ENCODE measurements at regions not wholly inside any gene's neighbourhood (a gene's known extent, or its start where the extent isn't known, plus 50 kb on each side); places are given as distances from the start of the nearest gene placed in this dataset.
"Not testable (repeated sequence)": the region's sequence is repeated elsewhere in the genome, so short reads cannot be mapped to it uniquely, and the experiment has no call there.

DNA sequence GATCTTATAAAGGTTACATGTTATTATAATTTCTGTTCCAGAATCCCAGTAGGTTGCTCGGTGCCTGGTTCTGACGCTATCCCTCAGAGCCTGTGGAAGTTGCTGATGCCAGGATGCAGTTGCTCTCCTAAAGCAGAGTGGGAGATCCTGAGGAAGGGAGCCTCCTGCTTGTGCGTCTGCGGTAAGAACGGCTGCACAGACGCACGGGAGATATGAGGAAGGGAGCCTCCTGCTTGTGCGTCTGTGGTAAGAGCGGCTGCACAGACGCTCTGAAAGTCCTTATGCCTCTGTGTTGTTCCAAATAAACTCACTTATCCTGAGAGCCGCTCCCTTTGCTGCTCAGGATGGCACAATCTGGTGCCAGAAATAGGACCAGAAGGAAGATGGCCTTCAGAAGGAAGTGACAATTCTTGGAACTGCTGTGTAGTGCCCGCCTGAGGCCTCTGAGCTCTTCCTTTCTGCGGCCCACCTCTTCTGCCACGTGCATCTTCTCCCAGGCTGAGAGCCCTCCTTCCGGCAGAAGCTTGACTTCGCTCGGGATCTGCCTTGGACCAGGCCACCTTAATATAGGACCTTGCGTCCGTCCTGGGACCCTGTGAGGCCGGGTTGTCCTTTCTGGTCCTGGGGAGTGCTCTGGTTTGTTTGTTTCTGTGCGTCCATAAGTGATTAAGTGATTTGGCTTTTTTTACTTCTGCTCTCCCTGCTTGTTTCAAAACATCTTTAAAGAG is 89.5 kb downstream of the RTP5 start:
- no peak for DNase-seq (ENCODE audit: low read depth)

DNA sequence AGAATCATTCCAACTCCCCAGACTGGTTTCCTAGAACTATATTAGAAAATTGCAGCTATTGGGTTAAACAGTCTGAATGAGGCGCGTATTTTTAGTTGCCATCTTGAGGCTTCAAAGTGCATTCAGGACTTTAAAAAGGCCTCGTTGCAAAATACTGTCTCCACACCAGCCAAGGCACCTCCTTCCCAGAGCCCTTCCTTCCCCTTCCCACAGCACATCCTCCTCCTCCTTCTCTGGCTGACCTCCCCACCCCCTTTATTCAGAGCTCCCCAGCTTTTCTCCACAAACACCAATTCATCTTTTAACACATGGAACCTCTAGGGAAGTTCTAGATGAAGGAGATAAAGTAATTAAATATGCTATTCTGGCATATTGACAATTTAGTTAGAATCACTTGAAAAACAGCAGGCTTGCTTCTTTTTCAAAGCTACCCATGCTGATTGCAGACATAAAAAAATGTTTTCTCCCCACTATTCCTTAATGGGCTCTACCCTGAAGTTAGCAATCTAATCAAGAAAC is 90.3 kb downstream of the RTP5 start:
- no peak for DNase-seq (ENCODE audit: low read depth)

DNA sequence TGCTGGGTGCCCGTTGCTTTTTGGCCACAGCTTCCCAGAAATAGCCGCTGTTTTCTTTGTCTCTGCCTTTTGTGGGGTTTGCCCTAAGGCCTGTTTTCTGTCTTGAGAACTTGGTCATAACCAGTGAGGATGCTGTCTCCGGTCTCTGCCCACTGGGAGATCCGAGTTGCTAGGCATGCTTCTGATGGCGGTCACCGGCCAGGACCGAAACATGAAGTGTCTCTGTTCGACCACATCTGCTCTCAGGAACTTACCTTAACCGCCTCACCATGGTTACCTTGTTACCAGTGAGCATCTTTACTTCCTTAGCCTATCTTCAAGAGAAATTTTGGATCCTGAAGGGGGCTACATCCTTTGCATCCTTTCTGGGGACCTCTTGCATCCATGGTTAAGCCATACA is 91.9 kb downstream of the RTP5 start:
- DNase-seq (ENCODE audit: low read depth), result no peak

DNA sequence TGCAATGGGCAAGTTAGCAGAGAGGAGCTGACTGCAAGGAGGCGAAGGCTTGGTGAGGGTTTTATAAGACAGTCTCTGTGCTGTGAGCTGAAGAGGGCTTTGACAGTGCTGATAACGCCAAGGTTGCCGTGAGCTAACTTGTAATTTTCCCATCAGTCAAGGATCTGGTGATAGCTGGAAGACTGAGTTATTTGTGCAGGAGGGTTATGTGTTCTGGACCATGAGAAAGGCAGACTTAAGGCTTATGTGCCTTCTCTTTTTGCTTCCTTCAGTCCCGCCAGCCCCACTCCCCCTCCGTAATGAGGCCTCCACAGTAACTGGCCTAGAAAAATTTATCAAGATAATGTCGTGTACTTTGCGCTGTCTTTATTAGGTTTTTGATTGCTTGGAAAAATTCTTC is 94.6 kb downstream of the RTP5 start:
- no peak for DNase-seq (ENCODE audit: low read depth)

DNA sequence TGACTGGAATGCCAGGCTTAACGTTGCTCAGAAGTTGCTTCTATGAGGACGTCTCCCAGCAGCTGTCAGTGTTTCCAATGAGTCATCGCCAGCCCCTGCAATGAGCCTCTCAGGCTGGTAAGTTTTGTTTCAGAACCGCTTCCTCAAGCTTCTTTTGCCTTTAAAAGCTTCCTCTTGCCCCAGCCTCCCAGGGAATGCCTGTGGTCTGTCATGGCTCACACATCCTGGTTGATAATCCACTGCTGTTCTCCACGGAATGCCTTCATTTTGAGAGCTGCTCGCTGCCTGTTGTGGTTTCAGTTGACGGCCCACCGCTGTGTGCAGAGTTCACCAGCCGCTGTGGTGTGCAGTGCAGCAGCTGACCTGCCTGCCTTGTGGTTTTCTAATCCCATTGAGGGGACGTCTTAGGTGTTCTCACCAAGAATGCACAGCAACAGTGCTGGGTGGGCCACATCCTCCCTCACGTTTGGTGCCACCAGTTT is 96.4 kb downstream of the RTP5 start:
- DNase-seq (ENCODE audit: low read depth), result peak; percentile 43

DNA sequence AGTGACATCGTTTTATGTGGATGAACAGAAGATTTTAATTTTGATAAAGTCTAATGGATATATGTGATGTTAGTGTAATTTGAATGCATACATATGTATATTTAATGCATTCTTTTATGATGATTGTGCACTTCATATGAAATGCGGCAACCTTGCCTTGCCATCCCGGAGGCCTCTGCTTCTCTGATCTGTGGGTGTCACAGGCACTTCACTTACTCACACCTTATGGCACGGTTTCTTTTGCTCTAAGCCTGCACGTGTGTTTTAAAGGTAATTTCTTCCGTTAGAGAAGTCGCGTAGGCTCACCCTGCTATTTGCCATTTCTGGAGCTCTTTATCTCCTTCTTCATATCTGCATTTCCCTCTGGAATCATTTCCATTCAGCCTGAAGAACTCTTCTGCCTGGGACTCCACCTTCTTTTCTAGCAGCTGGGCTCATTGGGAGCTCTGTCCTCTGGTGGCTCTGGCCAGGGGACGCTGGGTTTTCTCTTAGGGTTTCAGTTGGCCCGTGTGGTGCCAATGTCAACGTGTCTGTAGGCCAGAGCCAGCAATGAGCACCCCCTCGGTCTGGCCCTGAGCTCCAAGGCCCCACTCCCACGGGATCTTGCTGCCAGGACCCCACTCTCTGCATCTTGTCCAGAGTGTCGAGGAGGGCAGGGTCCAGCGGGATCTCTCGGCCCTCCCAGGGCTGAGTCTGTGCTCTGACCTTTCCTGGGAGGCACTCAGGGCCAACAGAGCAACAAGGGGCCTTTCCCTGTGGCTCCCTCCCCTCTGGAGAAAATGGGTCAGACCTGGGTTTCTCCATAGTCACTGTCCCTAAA is 97.3 kb downstream of the RTP5 start:
- DNase-seq (ENCODE audit: low read depth), result no peak

DNA sequence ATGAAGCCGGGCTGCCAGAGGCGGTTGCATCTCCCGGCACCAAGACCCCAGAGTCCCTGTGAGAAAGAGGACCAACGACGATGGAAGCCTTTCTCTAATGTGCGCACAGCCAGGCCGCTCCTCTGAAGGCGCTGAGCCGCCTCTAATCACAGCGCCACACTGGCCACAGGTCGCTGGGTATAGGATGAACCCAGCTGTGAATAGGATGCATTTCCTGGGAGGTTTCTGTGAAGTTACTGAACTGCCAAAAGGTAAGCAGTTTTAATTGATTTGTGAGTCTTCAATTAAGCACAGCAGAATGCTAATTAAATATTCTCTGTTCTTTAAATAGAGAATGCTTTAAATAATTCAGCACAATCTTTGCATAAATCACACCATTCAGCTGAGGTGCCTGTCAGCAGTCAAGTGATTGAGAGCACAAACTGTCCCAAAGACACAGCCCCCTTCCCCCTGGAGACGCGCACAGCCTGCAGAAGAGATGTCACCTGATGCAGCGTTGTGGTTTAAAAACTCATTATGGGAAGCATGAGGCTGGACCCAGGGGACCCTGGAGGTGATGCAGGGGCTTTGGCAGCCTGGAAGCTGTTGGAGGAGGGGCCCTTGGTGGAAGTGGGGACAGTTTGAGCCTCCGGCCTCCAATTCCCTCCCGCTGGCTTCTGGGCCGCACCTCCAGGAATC is 98.1 kb downstream of the RTP5 start:
- no peak for DNase-seq (ENCODE audit: low read depth)

DNA sequence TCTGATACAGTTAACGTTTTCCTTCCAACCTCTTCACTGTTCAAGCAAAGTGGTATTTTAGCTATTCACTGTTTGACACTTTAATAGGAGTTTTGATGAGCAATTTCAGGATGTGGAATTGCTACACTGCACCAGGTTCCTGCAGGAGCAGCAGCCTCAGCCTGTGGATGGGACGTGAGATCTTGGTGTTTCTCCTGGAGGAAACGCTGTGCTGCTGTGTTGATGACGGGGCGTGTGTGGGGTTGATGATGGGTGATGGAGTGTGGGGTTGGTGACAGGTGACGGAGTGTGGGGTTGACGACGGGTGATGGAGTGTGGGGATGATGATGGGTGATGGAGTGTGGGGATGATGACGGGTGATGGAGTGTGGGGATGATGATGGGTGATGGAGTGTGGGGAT is 98.9 kb downstream of the RTP5 start:
- no peak for DNase-seq (ENCODE audit: low read depth)

DNA sequence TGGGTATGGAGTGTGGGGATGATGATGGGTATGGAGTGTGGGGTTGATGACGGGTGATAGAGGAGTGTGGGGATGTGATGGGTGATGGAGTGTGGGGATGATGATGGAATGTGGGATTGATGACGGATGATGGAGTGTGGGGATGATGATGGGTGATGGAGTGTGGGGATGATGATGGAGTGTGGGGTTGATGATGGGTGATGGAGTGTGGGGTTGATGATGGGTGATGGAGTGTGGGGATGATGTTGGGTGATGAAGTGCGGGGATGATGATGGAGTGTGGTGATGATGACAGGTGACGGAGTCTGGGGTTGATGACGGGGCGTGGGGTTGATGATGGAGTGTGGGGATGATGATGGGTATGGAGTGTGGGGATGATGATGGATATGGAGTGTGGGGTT is 99.7 kb downstream of the RTP5 start:
- DNase-seq (ENCODE audit: low read depth), result not testable (repeated sequence)

DNA sequence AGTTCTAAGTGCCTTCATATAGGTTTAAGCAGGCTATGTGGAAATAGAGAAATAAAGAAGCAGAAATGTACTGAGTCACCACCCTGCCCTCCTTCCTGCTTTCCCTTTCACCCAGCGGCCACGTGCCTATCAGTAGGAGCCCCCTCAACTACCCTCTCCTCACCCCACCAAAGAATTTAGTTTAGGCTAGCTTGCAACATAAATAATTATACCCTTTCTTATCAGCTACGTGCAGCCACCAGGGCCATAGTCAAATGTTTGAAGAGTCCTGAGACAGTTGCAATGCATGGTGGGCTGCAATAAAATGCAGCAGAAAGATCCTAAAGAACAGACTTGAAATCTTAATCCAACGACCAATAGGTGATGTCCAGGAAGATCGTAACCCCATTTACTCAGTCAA is 101.2 kb downstream of the RTP5 start:
- DNase-seq (ENCODE audit: low read depth), result no peak

DNA sequence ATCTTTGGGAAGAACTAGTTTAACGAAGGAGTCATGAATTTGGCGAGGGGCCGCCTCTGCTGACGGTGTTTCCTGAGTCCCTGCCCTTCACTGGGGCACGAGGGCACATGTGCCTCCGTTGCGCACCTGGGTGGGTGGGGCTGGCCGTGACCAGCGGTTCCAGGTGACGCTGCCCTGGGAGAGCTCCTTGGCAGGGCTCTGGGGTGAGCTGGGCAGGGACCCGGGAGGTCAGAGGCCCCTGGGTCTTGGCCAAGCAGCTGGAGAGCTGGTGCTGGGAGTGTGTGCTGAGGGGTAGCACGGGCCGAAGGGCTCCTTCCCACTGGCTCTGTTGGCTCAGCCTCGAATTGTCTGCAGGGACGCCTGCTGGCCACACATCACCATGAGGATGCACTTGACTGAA is 104.6 kb downstream of the RTP5 start:
- DNase-seq (ENCODE audit: low read depth), result no peak

DNA sequence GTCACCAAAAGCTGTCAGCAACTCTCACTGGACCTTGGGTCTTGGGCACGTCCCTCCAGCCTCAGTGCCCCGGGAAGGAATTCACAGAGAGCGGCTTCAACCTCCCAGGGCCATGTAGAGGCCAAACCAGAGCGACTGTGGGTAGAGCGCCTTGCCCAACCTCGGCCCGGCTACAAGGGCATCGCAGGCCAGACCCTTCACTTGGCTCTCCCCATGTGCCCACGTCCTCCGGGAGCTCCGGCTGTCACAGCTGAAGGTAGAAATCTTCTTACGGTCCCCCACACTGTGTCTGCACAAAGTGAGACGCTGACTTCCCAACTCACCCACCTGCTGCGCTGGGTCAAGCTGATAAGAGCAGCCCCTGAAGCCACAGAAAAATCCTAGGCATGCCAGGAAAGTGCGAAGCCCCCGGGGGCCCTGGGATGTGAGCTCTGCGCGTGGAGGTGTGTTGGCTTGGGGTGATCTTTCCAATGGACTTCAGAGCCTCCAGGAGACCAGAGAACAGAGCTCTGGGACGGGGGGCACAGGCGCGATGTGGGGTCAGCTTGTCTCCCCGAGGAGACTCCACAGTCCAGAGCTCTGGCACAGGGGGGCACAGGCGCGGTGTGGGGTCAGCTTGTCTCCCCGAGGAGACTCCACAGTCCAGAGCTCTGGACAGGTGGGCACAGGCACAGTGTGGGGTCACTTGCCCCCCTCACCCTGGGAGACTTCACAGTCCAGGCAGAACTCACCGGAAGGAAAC is 105.5 kb downstream of the RTP5 start:
- no peak for DNase-seq (ENCODE audit: low read depth)

DNA sequence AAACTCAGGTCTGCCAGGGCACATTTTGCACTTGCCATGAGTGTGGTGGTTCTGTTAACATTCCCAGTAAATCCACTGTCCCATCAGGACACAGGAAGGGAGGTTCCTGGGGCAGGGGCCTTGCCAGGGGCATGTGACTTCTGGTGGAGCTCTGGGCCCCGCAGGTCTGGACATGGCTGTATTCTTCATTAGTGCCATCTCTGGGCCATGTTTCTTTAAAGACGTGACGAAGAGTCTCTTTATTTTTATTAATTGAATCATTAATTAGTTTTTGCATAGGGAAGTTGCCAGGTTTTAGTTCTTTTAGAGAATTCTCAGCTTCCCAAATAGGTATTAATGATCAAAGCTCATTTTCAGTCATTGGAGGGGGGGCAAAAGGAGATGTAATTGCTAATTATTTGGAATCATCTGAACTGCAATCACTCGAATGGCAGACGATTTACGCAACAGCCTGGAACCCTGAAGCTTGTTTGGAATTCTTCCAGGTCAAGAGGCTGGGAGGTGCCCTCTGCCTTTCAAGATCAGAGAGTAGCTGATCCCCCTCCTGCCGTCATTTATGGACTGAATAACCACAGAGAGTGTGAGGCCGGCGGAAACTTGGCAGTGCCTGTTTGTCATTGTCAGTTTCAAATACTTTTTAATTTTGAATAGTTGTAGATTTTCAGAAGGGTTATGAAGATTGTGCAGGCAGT is 106.2 kb downstream of the RTP5 start:
- DNase-seq (ENCODE audit: low read depth), result no peak

DNA sequence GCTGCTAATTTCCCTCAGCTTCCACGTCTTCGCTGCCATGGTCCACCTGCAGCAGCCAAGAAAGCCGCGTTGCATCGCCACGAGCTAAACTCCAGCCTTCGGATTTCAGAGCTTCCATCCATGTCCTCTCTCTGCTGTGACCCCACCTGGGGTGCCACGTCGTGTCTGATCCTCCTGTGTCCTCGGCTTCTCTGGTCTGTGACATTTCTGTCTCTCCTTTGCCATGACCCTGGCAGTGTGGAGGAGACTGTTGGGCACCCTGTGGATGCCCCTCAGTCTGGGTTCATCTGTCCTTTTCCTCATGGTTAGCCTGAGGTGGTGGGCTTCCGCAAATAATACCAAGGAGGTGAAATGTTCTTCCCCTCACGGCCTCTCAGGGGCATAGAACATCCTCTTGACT is 106.8 kb downstream of the RTP5 start:
- no peak for DNase-seq (ENCODE audit: low read depth)

DNA sequence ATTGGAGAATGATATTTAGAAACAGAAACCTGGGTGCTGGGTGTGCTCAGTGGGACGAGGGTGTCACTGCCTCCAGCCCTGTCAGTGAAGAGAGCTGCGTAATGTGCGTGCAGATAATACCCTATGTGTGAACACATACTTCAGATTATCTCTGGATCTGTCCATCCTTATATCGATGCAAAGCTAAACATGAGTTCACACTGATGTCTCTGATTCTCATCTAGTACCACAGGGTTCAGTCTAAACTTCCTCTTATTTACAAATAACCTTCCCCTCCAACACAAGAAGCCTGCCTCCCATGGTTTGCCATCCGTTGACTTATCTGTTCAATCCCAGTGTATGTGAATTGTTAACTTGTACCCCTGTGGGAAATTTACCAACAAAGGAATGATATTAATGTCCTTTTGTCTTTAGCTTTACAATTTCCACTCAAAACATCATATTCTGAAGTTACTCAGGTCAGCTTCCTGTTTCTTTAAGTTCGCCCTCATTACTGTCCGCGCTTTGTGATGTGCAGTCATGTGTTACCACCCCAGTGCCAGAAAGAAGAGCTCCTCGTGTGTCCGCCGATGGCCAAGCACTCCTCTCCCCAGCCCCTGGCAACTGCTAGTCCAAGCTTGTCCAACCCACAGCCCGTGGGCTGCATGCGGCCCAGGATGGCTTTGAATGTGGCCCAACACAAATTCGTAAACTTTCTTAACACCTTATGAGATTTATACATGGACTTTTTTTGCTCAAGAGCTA is 108.2 kb downstream of the RTP5 start:
- DNase-seq (ENCODE audit: low read depth), result no peak

DNA sequence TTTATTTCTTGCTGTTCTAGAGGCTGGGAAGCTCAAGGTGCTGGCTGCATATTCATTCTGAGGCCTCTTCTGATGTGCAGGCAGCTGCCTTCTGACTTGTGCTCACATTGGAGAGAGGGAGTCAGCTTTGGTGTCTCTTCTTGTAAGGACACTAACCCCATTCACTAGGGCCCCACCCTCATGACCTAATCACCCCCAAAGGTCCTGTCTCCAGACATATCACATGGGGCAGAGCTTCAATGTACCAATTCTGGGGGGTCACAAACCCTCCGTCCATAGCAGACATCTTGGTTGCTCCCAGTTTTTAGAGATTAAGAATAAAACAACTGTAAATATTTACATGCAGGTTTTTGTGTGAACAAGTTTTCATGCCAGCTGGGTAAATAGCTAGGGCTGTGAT is 109.1 kb downstream of the RTP5 start:
- DNase-seq (ENCODE audit: low read depth), result no peak

DNA sequence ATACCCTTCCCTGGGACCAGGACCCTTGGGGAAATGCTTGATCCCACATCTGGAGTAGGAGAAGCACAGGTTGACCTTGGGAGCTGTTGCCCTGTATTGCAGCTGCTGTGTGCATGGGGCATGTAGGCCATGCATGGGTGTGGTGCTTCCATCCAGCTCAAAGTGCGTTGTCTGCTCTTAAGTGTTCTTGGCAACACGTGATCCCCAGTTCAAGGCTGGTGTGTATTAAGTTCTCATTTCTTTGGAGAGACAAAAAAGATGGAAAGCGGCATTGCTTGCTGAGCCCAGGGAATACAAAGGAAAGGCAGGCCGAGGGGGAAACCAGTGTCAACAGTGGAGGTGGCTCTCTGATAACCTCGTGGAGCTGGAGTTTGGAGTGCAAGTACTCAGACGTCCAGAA is 110.7 kb downstream of the RTP5 start:
- no peak for DNase-seq (ENCODE audit: low read depth)

DNA sequence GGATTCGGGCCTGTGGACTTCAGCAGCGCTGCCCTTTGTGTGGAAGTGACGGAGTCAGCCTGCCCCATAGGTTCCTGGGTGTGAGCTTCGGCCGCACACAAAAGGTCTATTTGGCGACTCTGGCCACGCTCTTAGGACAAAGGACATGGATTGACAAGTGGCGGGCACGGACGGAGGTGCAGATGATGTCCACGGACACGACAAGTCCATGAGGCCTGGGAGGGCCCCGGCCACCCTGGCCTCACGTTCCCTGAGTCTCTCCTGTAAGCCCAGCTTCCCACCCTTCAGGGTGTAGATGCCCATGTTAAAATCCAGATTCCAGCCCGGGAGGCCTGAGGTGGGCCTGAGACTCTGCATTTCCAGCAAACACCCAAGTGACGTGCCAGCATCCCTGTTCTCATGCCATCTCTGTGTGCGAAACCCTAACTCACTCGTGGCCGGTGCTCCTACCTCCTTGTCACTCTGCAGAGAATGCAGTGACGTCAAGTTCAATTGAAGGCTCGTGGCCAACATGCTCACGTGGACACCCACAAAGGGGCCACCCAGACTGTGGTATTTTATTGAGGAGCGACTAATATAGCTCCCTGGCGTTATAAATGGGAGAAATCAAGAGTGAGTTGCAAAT is 111.7 kb downstream of the RTP5 start:
- no peak for DNase-seq (ENCODE audit: low read depth)

DNA sequence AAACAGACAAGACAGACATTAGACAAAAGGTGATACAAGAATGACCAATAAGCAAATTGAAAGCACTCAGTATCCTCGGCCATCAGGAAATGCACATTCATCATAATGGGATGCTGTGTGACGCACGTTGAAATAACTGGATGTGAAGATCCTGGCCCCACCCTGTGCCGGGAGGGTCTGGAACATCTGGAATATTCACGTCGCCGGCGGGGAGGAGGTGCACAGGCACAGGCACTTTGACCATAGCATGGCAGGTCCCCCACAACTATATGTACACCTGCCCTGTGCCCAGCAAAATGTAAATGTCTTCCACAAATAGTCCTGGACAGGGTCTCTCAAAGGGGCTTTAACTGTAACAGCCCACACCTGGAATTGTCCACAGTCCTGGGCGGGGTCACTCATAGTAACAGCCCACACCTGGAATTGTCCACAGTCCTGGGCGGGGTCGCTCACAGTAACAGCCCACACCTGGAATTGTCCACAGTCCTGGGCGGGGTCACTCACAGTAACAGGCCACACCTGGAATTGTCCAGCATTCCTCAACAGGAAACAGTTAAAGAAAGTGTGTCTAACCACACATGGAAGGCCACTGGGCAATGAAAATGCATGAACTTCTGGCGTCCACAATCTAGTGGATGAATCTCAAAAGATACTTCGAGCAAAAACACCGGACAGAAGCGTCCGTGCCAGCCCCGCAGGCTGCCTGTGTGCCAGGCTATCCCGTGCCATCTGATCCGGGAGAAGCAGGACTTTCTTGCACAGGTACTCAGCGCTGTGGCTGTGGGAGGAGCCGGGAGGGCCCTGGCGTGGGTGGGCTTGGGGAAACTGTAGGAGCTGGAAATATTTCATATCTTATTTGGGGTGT is 113.4 kb downstream of the RTP5 start:
- DNase-seq (ENCODE audit: low read depth), result no peak

Measured in stimulated activated CD8-positive, alpha-beta memory T cell treated with anti-CD3 and anti-CD28 coated beads, Interleukin-7, amount 100 ng/mL, for 24 hours (primary cell).